Hematopoietic multipotent progenitor cell treated with erythropoietin and hydrocortisone succinate and interleukin-3 and kit ligand, for 15 days (in vitro differentiated cells): ENCODE measurements at regions not wholly inside any gene's neighbourhood (a gene's known extent, or its start where the extent isn't known, plus 50 kb on each side); places are given as distances from the start of the nearest gene placed in this dataset.
"Not testable (repeated sequence)": the region's sequence is repeated elsewhere in the genome, so short reads cannot be mapped to it uniquely, and the experiment has no call there.

Experiments used
- DNase-seq: peaks from one replicate; pipeline ENCODE4 v3.0.0-alpha.2; 2015; ENCODE audit warnings: low spot score

DNA sequence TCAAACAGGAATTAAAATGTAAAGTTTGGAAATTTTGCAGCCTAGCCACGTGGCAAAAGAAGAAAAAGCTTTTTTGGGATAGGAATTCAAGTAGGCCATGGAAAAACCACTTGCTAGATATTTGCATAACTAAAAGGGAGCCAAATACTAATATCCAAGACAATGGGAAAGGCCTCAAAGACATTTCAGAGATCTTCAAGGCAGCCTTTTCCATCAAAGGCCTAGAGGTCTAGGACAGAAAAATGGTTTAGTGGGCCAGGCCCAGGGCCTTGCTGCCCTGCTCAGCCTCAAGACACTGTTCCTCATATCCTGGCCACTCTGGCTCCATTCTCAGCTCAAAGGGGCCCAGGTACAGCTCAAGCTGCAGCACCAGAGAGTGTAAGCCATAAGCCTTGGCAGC is 265.9 kb upstream of the RPS23 start:
- DNase-seq = no peak

DNA sequence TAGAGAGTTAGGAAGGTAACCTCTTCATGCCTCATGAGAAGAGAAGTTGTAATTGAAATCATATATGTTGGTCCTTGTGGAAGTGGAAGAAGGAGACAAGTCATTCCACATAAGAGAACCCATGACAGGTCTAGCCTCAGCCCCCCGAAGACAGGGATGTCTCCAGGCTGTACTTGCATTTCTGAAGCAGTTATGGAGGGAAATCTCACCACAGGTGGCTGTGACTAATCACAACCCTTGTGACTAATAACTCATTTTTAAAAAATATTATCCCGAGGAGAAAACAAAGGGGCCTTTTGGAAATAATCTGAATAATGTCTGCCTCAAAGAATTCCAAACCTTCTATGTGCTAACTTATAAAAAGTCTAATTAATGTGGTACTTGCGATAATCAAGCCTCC is 262.1 kb upstream of the RPS23 start:
- DNase-seq = no peak

DNA sequence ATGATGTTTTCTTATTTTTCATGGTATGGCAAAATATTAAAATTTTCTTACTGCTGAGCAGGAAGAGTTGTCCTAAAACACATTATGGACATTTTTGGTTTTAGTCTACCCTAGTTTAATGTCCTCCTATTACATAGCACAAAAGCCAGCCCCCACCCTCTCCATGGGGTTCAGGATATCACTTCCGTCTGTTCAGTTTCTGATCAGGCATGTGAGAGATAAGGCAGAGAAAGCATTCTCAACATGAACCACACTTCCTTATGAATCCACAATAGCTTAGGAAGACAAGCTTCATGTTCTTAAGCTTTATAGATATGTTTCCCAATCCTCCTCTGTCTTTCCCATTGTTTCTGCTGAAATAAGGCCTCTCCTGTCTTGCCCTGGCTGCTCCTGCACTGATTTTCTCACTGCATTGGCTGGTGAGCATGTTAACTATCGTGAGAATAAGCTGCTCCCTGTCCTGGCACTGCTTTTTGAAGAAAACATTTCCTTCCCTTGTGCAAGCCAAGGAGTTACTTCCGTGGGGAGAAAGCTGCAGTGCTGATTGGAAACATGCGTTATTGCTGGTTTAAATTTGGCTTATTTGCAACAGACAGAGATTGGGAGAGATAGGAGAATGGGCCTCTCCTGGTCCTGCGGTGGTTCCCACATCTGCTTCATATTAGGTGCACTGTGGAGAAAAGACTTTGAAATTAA is 260.3 kb upstream of the RPS23 start:
- DNase-seq = no peak

DNA sequence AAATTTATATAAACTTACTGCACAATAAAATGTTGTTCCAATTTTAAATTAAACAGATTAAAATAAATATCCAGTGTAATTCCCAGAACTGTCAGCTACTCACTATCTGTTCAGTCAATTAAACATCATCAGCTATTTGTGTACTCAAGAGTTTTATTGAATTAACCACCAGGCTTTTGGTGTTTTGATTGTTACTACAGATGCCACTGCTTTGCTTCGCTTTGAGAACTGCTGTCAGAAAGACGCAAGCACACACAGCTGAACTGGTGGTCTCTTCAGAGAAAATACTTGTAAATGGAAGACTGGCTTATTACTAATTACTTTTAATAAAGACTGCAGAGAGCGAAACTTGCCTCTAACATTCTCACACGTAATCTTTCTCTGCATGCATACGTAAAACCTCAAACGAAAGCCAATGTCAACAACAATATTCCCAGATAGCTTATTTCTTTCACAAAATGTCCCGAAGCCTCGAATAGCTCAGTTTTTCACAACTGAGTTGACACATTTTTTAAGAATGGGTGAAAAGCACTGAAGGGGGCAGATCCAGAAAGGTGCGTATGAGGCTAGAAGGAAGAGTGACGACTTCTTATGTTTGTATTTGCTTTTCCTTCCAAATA is 259.6 kb upstream of the RPS23 start:
- no peak for DNase-seq

DNA sequence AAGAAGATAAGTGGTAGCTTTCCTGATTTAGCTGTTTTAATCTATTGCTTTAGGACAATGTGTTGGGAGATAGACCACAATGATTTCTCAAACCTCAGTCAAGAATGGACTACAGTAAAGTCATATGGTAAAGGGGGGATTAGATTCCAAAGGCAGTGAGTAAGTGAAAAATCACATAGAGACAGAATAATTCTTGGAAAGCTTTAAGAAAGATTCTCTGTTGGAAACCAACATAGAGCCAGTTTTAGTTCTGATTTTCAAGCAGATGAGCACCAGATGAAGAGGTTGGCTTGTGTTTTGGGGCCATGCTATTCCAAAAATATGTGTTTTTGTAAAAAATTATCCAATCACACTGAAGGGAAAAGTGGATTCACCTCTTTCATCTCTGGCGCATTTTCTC is 256.8 kb upstream of the RPS23 start:
- no peak for DNase-seq

DNA sequence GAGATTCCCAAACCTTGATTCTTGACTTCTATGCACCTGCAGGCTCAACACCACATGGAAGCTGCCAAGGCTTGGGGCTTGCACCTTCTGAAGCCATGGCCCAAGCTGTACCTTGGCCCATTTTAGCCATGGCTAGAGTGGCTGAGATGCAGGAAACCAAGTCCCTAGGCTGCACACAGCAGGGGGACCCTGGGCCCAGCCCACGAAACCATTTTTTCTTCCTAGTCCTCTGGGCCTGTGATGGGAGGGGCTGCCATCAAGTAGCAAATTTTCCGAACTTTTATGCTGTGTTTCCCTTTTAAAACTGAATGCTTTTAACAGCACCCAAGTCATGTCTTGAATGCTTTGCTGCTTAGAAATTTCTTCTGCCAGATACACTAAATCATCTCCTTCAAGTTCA is 253.9 kb upstream of the RPS23 start:
- not testable (repeated sequence) for DNase-seq

DNA sequence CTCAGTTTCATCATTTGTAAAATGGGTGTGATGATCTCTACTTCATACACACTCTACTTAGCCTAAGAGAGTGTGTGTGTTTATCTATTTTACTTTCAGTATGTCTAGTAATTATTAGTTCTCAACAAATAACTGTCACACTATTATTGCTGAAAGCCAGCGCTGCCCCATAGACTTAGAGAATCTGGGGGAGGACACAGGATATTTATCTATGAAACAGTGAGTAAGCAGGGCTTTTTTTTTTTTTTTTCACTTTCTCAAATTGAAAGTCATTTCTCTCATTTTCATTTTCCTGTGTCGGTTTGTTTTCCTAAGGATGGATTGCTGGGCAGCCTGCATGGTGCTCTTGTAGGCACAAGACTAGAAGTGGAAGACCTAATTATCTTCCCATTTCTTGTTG is 248.4 kb upstream of the RPS23 start:
- no peak for DNase-seq

DNA sequence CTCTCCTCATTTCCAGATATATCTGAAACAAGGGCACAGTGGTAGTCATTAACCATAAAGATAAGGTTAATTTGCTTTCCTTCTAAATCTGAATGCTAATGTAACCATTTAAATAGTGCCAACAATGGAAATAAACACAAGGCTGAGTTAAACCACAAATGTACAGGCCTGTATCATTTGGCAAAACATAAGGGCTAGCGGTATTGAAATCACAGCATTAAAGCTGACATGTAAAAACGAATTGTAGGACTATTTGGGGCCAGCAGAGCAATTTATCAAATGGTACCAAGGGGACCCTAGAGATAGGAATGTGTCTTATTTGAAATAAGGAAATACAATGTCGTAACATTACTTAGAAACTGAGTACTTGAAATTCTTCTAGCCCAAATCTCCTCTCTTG is 247.5 kb upstream of the RPS23 start:
- DNase-seq = no peak

DNA sequence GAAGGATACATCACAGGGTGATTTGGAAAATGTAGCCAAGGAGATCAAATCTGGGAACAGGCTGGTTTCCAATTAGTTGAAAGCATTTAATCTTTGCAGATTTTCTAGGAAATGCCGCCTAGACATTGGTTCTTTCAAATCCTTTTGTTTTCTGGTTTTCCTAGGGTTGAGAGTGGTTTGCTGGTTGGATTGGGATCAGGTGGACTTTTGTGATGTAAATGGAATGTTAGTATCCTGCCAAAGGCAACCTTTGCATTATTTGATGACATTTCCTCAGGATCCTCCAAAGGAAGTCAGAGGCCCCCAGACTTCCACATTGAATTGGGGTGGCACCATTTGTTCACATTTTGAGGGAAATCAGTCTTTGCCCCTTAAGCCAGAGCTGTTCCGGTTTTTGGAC is 245.5 kb upstream of the RPS23 start:
- no peak for DNase-seq

DNA sequence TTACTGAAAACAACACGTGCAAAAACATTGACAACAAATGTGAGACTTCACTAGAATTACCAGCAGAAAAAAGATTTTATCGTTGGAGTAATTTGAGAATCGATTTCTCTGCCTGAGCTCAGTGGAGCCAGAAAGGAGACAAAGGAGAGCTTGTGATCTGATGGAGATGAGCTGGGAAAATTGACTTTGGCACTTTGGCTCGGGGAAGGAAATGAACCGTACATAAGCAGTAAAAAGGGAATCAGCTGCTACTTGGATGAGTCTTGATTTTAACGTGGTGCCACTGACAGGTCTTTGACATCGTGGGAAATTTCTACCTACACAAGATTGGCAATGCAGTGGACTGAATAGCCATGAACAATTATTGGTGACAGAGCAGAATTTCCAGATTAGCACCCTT is 244.7 kb upstream of the RPS23 start:
- DNase-seq = no peak

DNA sequence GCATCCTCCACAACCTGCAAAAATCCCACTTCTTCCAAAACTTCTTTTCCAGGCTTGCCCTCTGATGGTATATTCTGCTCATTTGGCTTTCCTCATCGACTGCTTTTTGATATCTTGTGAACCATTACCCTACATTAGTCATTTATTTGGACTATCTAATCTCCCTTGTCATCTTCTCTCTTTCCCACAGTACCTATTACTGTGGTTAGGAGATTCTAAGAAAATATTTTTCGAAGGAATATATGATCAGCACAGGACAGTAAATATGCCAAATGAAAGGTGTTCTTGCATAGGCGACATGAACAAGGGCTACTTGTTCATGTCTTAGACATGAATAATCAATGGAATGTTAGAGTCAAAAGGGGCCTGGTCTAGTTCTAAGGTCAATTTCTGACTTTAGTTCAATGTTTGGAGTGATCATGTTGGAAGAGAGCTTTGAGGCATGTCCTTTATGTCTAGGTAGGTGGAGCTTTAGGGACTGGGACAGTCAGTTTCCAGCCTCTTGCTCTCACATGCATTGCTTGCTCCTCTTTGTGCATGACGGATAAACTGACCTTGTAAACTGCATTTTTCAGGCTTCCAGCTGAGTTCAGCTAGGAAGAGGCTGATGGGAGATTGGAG is 243.4 kb upstream of the RPS23 start:
- DNase-seq = no peak

DNA sequence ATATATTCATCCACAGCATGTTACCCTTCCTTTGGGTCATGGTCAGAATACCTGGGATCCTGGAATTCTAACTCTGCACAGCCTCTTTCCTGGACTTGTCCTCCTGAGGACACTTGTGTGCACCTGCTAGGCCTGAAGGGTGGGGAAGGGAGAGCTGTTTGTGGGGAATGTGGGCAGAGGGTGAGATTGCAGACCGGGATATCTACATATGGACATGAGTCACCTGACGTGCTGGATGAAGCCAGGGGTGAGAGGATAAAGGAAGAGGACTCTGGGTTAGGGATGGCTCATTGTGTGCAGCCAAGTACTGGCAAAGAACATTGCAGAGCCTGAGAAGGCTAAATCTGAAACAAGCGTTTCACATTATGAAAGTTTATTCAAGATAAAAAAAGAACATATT is 241.4 kb upstream of the RPS23 start:
- no peak for DNase-seq

DNA sequence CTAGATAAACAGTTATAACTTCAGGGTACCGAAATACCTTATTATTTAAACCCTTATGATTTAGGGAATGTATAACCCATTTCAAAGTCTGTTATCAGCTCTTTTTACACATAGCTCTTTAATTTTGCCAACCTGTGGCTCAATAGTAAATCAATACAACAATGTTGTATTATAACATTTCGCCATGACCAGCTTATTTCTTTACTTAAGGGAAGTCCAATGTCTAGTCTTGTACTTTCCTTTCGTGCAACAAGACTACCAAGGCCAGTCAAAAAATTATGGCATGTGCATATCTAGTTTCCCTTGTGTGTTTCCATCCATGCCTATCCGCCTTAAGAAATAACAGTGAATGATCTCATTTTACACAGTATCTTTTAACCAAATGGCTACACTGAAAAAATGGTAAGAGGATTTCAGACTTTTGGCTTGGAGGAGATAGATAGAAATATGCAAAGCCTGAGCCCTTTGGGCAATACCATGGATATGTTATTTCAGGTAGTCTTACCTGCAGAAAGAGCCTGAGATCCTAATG is 239.5 kb upstream of the RPS23 start:
- DNase-seq = no peak

DNA sequence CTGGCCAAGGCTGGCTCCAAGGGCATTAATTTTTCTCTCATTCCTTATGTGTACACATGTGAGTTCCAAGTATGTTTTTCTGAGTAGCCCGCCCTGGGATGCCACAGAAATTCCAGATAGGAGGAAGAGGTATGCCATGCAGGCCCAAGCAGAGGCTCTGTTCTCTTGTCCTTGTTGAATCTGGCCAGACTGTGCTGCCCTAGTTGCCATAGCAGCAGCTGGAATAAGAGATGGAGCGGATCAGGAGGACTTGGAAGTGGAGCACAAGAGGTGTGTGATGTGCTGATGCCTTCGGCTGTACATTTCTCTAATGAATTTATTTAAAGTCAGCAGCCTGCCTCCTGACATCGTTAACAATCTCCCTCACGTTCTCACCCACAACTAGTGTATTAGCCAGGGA is 235.6 kb upstream of the RPS23 start:
- DNase-seq = no peak

DNA sequence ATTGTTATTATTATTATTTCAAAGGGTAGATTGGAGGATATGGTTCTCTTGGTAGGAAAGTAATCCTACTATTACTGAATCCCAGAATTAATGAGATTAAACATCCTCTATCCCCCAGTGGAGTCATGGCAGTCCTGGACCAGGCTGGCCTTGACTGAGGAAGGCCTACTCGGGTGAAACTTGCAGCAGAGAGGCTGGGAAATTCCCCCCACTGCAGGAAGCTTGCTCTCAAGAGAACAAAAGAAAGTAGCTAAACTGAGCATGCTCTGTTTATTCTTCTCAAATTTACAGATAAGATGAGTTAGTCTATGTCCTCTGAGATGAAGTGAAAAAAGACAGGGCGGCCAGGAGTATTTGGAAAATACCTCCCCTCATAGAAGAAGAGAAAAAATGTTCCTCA is 233.9 kb upstream of the RPS23 start:
- no peak for DNase-seq

DNA sequence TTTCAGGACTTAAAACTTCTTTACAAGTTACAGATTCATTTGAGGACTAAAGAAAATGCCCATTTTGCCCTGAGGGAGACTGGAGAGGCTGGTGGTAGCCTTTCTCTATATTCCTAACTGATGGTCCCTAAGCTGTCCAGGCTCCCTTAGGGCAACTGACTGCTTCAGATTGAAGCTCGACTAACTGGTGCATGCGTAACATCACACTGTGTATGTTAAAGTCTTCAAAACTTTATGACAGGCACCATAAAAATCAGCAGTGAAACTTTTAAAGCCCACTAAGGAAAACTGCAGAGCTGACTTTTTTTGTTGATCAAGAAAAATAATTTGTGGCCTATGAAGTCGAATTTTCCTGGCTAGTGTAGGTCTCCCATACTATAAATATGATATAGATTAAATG is 233.0 kb upstream of the RPS23 start:
- no peak for DNase-seq

DNA sequence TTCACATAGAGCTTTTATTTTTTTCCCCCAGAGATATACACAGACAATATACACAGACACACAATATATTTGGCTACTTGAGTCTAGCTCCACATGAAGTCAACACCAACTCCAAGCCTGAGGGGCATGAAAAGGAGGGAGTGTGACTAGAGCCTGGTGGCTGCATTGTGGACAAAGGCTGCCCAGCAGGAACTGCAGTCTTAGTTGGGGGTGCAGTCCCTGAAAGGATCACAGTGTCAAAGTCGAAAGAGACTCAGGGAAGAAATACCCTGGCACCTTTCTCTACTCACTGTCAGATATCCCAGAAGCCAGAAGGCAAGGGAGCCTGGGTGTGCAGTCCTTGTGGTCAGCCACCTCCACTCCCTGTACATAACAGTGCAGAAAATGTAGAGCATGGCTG is 231.6 kb upstream of the RPS23 start:
- no peak for DNase-seq

DNA sequence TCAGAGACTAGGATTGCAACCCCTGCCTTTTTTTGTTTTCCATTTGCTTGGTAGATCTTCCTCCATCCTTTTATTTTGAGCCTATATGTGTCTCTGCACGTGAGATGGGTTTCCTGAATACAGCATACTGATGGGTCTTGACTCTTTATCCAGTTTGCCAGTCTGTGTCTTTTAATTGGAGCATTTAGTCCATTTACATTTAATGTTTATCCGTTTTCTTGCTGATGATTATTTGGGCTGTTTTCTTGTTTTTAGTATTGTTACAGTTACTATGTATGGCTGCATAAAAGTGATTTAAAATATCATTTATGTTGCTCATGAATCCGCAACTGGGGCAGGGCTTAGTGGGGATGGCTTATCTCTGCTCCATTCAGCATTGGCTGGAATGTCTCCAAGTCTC is 228.2 kb upstream of the RPS23 start:
- DNase-seq = not testable (repeated sequence)

DNA sequence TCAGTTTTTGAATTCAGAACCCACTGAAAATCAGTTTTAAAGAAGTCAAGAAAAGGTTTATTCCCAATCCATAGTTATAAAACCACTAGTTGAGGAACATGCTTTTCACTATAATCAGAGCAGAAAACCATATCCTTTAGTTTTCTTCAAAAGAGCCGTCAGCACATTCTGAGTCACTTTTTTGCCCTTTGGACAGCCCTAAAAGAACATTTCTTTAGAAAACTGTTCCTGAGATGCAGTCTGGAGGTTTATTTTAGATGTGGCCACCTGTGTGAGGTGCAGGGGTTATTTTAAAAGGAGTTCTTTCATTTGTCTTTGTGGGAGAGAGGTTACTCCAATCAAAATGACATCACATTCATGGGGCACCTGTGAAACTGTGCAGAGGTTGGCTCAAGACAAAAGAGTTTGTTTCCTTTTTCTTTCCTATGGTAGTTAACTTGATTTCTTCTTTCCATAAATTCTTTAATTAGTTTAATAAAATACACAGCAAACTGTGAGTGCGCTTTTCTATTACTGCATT is 221.6 kb upstream of the RPS23 start:
- DNase-seq = no peak

DNA sequence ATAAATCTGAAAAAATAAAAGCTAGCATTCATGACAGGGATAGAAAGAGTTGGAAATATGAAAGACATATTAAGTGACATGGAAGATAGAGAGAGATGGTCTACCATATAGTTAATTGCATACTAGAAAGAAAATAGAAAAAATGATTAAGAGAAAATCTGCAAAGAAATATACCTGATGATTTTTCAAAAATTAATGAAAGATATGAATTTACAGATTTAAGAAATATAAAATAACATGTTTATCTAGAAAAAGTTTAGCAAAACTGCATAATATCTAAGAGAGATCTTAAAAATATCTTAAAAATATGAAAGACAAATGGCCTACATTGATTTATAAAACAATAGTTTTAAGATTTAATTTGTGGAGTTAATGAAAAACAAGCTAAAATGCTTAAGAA is 219.1 kb upstream of the RPS23 start:
- no peak for DNase-seq

DNA sequence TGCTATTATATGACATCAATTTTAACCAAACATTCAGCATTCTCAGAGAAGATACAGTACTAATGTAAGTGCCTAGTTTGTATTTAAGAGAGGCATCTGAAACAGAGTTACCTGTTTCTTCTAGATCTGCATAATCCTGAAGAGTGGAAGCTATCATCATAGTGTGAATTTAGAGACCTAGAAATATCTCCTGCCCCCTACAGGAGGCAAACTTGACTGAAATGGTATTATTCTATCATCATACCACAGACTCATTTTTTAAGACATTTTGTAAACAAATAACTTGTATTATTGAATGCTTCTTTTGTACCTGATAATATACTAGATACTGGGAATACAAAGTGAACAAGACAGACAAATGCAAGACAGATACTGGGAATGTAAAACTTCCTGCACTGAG is 216.8 kb upstream of the RPS23 start:
- no peak for DNase-seq

DNA sequence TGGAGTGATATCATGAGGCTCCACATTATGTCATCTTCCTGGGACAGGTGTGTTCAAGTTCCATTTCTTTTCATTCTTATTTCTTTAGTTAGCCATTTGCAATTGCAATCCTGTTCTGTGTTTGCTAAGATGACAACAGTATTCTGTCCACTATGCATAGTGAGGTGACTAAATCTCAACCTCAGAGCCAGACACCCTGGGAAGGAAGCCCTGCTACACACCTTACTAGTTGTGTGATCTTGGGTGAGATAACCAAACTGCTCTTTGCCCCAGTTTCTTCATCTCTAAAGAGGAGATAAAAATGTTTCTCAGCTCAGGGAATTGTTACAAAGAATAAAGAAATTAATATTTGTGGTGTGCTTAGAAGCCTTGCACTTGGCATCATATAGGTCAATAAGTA is 215.1 kb upstream of the RPS23 start:
- DNase-seq = no peak

DNA sequence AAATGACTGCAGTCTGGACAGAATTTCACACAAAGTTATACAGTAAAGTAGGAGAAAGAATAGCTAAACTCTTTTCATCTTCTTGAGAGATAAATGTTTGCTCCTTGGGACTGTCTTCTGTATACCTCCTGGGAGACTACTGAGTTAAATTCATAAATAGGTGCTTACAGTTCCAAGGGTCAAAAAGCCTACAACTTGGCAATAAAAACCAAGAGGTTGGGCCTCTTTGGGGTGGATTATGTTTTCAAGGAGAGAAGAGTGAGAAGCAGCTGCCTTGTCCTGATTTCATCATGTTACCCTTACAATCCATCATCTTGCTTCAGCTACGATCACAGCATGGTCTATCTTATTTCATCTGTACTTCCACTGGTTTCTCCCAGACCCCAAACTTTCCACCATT is 213.2 kb upstream of the RPS23 start:
- DNase-seq = no peak
